ENCODE measurements at regions not wholly inside any gene's neighbourhood (a gene's known extent, or its start where the extent isn't known, plus 50 kb on each side); places are given as distances from the start of the nearest gene placed in this dataset.

DNA sequence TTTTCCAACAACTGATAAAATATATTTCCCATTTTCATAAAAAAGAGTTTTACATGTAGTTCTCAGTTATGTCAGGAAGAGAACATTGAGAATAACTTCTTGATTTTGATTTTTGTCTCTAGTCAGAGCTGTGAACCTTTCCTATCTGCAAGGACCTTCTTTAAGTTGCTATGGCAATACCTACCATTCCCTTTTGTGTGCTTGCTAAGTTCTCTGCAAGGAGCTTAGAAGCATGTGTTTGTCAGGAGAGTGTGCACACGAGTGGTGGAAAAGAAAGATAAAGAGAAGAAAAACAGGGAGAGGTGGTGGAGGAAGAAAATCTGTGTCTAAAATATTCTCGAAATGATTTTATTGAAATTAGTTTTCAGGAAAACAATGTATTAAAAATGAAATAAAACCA lies 140.3 kb upstream of the SLC8A1 start:
- no peak overlapping the region for H3K27ac ChIP-seq
- no peaks in the 10 kb centered on the region for H3K9me3 ChIP-seq
- H3K4me3 ChIP-seq (ENCODE audit: low read depth in 1 of 2, low read length in 1 of 2), result no peak overlapping the region
- H3K36me3 ChIP-seq, result no peaks in the 10 kb centered on the region
- TF ChIP-seq, protein P1, sequence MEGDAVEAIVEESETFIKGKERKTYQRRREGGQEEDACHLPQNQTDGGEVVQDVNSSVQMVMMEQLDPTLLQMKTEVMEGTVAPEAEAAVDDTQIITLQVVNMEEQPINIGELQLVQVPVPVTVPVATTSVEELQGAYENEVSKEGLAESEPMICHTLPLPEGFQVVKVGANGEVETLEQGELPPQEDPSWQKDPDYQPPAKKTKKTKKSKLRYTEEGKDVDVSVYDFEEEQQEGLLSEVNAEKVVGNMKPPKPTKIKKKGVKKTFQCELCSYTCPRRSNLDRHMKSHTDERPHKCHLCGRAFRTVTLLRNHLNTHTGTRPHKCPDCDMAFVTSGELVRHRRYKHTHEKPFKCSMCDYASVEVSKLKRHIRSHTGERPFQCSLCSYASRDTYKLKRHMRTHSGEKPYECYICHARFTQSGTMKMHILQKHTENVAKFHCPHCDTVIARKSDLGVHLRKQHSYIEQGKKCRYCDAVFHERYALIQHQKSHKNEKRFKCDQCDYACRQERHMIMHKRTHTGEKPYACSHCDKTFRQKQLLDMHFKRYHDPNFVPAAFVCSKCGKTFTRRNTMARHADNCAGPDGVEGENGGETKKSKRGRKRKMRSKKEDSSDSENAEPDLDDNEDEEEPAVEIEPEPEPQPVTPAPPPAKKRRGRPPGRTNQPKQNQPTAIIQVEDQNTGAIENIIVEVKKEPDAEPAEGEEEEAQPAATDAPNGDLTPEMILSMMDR (IDR thresholded peaks at IDR 0.05), result no peak
- no peaks in the 10 kb centered on the region for H3K27me3 ChIP-seq
- H3K4me1 ChIP-seq (ENCODE audit: control insufficient read depth in 1 of 2, insufficient read depth in 1 of 2, low read depth in 1 of 2, low read length in 1 of 2), result no peaks in the 10 kb centered on the region

DNA sequence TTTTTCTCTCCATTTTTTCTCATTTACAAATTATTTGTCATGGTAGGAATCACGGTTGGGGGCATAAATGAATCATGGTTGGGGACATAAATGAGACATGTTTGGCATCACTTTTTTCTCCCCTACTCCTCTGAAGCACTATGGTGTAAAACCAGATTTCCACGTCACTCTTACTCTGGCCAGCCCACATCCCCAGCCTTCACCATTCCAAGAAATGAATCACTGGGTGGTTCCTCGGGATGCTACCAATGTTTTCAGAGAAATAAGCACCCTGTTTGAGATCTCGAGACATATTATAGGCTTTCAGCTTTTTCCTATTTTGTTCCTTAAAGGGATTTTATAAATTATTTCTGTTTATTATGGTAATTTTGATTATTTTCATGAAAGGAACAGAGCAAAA lies 155.0 kb upstream of the SLC8A1 start:
- H3K36me3 ChIP-seq, result no peaks in the 10 kb centered on the region
- H3K27me3 ChIP-seq, result no peaks in the 10 kb centered on the region
- no peak overlapping the region for H3K27ac ChIP-seq
- H3K9me3 ChIP-seq, result no peaks in the 10 kb centered on the region
- TF ChIP-seq, protein P1 (IDR thresholded peaks at IDR 0.05), result no peak
- H3K4me1 ChIP-seq (ENCODE audit: control insufficient read depth in 1 of 2, insufficient read depth in 1 of 2, low read depth in 1 of 2, low read length in 1 of 2), result no peaks in the 10 kb centered on the region
- no peak overlapping the region for H3K4me3 ChIP-seq (ENCODE audit: low read depth in 1 of 2, low read length in 1 of 2)

DNA sequence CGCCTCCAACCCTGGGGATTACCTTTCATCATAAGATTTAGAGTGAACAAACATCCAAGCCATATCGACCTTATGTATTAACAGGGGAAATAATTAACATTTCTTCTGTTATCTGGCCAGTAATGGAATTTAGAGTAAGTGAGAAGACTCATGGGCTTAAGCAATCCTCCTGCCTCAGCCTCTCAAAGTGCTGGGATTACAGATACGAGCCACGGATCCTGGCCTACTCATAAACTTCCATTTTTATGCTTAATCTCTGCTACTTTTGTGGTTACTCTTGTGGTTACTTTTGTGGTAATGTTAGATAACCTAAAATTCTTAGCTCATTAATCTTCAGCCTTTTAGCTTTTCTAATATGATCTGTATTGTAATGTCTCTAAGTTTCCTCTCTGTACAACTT lies 159.3 kb upstream of the SLC8A1 start:
- TF ChIP-seq, protein P1 (IDR thresholded peaks at IDR 0.05), result no peak
- H3K36me3 ChIP-seq, result no peaks in the 10 kb centered on the region
- H3K9me3 ChIP-seq, result no peaks in the 10 kb centered on the region
- H3K4me1 ChIP-seq (ENCODE audit: control insufficient read depth in 1 of 2, insufficient read depth in 1 of 2, low read depth in 1 of 2, low read length in 1 of 2), result no peaks in the 10 kb centered on the region
- no peak overlapping the region for H3K4me3 ChIP-seq (ENCODE audit: low read depth in 1 of 2, low read length in 1 of 2)
- no peak overlapping the region for H3K27ac ChIP-seq
- no peaks in the 10 kb centered on the region for H3K27me3 ChIP-seq

DNA sequence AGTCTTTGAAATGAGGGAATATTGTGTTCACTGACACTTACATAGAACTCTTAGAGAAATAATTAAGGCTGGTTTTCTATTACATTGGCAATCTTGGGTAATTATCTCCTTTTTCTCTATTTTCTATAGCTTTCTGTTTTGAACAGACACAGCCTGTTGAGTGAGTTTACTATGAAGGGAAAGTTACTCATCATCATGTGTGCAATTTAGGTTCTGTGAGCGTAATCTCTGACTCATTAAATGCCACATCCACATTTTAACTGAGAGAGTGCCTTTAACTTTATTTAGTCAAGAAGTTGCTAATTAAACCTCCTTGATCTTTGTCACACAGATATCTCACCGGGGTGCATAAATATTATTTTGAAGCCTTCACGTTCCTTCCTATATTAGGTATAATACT lies 174.0 kb upstream of the SLC8A1 start:
- no peaks in the 10 kb centered on the region for H3K36me3 ChIP-seq
- H3K27me3 ChIP-seq, result no peaks in the 10 kb centered on the region
- no peaks in the 10 kb centered on the region for H3K4me1 ChIP-seq (ENCODE audit: control insufficient read depth in 1 of 2, insufficient read depth in 1 of 2, low read depth in 1 of 2, low read length in 1 of 2)
- H3K9me3 ChIP-seq, result no peaks in the 10 kb centered on the region
- TF ChIP-seq, protein P1 (IDR thresholded peaks at IDR 0.05), result no peak
- no peak overlapping the region for H3K4me3 ChIP-seq (ENCODE audit: low read depth in 1 of 2, low read length in 1 of 2)
- no peak overlapping the region for H3K27ac ChIP-seq

DNA sequence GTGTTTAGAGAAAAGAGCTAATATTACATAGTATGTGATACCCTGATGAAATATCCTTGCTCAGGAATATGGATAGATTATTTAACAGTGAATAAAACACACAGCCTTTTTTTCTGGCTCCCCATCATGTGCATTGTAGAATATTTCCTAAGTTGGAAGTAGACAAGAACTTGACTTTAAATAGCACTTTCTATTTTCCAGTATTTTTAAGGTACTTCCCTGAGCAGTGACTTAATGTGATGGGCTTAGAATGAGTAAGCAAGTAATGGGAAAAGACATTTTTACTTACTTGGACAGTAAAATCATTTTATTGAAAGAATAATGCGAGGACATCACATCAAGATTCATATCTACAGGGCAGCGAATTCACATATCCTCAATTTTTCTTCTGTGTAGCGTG lies 176.7 kb upstream of the SLC8A1 start:
- no peaks in the 10 kb centered on the region for H3K4me1 ChIP-seq (ENCODE audit: control insufficient read depth in 1 of 2, insufficient read depth in 1 of 2, low read depth in 1 of 2, low read length in 1 of 2)
- H3K27me3 ChIP-seq, result no peaks in the 10 kb centered on the region
- no peak overlapping the region for H3K27ac ChIP-seq
- H3K4me3 ChIP-seq (ENCODE audit: low read depth in 1 of 2, low read length in 1 of 2), result no peak overlapping the region
- no peaks in the 10 kb centered on the region for H3K9me3 ChIP-seq
- no peaks in the 10 kb centered on the region for H3K36me3 ChIP-seq
- TF ChIP-seq, protein P1 (IDR thresholded peaks at IDR 0.05), result no peak
